Fibroblast of lung (primary cell): ENCODE measurements at regions not wholly inside any gene's neighbourhood (a gene's known extent, or its start where the extent isn't known, plus 50 kb on each side); places are given as distances from the start of the nearest gene placed in this dataset.

Experiments
- DNase-seq, 2 donors: peaks; one replicate each; pipeline versions ENCODE4 v3.0.0 to v3.0.0-alpha.2; 2010; ENCODE audit warnings: low read depth in 2 of 2
- H2AFZ ChIP-seq: 2 replicates; pipeline ENCODE4 v1.5.1; 2012; ENCODE audit warnings: low read length, control low read depth, inconsistent platforms
- H3K27ac ChIP-seq: 2 replicates; pipeline ENCODE4 v1.5.1; 2011; ENCODE audit warnings: low read length, control low read depth; ENCODE audit not compliant: insufficient read depth
- H3K27me3 ChIP-seq: 2 replicates; pipeline ENCODE4 v1.5.1; 2011; ENCODE audit warnings: mild to moderate bottlenecking, low read length; ENCODE audit not compliant: control insufficient read depth, insufficient read depth
- H3K36me3 ChIP-seq: 2 replicates; pipeline ENCODE4 v1.5.1; 2011; ENCODE audit warnings: low read length; ENCODE audit not compliant: control insufficient read depth, insufficient read depth
- H3K4me1 ChIP-seq: 2 replicates; pipeline ENCODE4 v1.5.1; 2011; ENCODE audit warnings: low read length; ENCODE audit not compliant: control insufficient read depth, insufficient read depth; ENCODE audit errors: extremely low read depth
- H3K4me2 ChIP-seq: 2 replicates; pipeline ENCODE4 v1.5.1; 2011; ENCODE audit warnings: low read length, control low read depth; ENCODE audit not compliant: insufficient read depth; ENCODE audit errors: extremely low read depth
- H3K4me3 ChIP-seq, 4 experiments: fragments of 200-600 bp in 1 of 4; sonication (generic) in 1 of 4; replicated peaks in 1 of 4; 2 replicates each; pipeline ENCODE4 v1.5.1; 2011 to 2016; ENCODE audit warnings: low read length in 4 of 4, low read depth in 3 of 4, mild to moderate bottlenecking in 3 of 4, control low read depth in 2 of 4, inconsistent platforms in 1 of 4, mixed read lengths in 1 of 4; ENCODE audit not compliant: insufficient read depth in 1 of 4; ENCODE audit errors: control extremely low read depth in 1 of 4
- H3K79me2 ChIP-seq: 2 replicates; pipeline ENCODE4 v1.5.1; 2012; ENCODE audit warnings: mild to moderate bottlenecking, low read length, inconsistent platforms; ENCODE audit not compliant: control insufficient read depth, insufficient read depth
- H3K9ac ChIP-seq: 2 replicates; pipeline ENCODE4 v1.5.1; 2011; ENCODE audit warnings: mild to moderate bottlenecking, low read length, control low read depth; ENCODE audit not compliant: insufficient read depth
- H3K9me3 ChIP-seq: 2 replicates; pipeline ENCODE4 v1.5.1; 2012; ENCODE audit warnings: low read depth, low read length; ENCODE audit not compliant: control insufficient read depth, insufficient read depth
- H4K20me1 ChIP-seq: 2 replicates; pipeline ENCODE4 v1.5.1; 2011; ENCODE audit warnings: low read length; ENCODE audit not compliant: control insufficient read depth, insufficient read depth; ENCODE audit errors: extremely low read depth
- CTCF ChIP-seq, 2 donors: IDR thresholded peaks in 1 of 2; conservative IDR thresholded peaks in 1 of 2; 1 replicate in 1 of 2; 2 replicates in 1 of 2; pipeline ENCODE4 v1.5.1; 2011 to 2012; ENCODE audit warnings: low read length in 2 of 2, control low read depth in 1 of 2, inconsistent platforms in 1 of 2, low read depth in 1 of 2, mild to moderate bottlenecking in 1 of 2
- EZH2 ChIP-seq: IDR thresholded peaks from 2 replicates; pipeline ENCODE4 v1.5.1; 2012; ENCODE audit warnings: low read length, control low read depth, mild to moderate bottlenecking; ENCODE audit errors: missing control alignments

GRCh38 chr15:56868170-56868569 is 50.3 kb upstream of the TCF12 start:
- Histone ChIP-seq H3K9me3 (no peaks in the 10 kb centered on the region), H3K4me3 (no peak overlapping the region), H4K20me1 (no peaks in the 10 kb centered on the region), H3K79me2 (no peaks in the 10 kb centered on the region), H3K36me3 (no peaks in the 10 kb centered on the region), H3K4me2 (no peak overlapping the region), H3K9ac (no peak overlapping the region), H3K4me1 (peaks cover 6% of the 10 kb centered on the region), H2AFZ (no peak overlapping the region), H3K27ac (no peak overlapping the region), H3K27me3 (no peaks in the 10 kb centered on the region)
- no peak for TF ChIP-seq EZH2
- no peak for TF ChIP-seq CTCF (conservative IDR thresholded peaks at IDR 0.05 in 1 of 2, IDR thresholded peaks at IDR 0.05 in 1 of 2; ENCODE audit: low read depth in 1 of 2, low read length in 2 of 2)
- DNase-seq, result no peak

- TF ChIP-seq EZH2, result no peak
- no peak for TF ChIP-seq CTCF (conservative IDR thresholded peaks at IDR 0.05 in 1 of 2, IDR thresholded peaks at IDR 0.05 in 1 of 2; ENCODE audit: low read depth in 1 of 2, low read length in 2 of 2)
- Histone ChIP-seq H3K79me2 (no peaks in the 10 kb centered on the region), H4K20me1 (no peaks in the 10 kb centered on the region), H3K36me3 (no peaks in the 10 kb centered on the region), H3K27ac (no peak overlapping the region), H3K9ac (no peak overlapping the region), H3K9me3 (no peaks in the 10 kb centered on the region), H2AFZ (no peak overlapping the region), H3K4me1 (peaks cover 6% of the 10 kb centered on the region), H3K4me3 (no peak overlapping the region), H3K27me3 (no peaks in the 10 kb centered on the region), H3K4me2 (no peak overlapping the region)
- DNase-seq, result peak in 1 of 2 donors; percentile 84
These were observed 51.6 kb upstream of the TCF12 start for GRCh38 chr15:56866803-56867202.

- Histone ChIP-seq H4K20me1 (no peaks in the 10 kb centered on the region), H3K27ac (no peak overlapping the region), H3K27me3 (no peaks in the 10 kb centered on the region), H3K36me3 (no peaks in the 10 kb centered on the region), H3K79me2 (no peaks in the 10 kb centered on the region), H3K4me3 (no peak overlapping the region), H2AFZ (no peak overlapping the region), H3K4me2 (no peak overlapping the region), H3K4me1 (no peaks in the 10 kb centered on the region), H3K9ac (no peak overlapping the region), H3K9me3 (no peaks in the 10 kb centered on the region)
- DNase-seq, result no peak
- TF ChIP-seq EZH2 (no peak), CTCF (conservative IDR thresholded peaks at IDR 0.05 in 1 of 2, IDR thresholded peaks at IDR 0.05 in 1 of 2; ENCODE audit: low read depth in 1 of 2, low read length in 2 of 2) (no peak)
These were observed 60.6 kb upstream of the TCF12 start for GRCh38 chr15:56857828-56858227.
